ENCODE measurements at regions not wholly inside any gene's neighbourhood (a gene's known extent, or its start where the extent isn't known, plus 50 kb on each side); places are given as distances from the start of the nearest gene placed in this dataset.

DNA sequence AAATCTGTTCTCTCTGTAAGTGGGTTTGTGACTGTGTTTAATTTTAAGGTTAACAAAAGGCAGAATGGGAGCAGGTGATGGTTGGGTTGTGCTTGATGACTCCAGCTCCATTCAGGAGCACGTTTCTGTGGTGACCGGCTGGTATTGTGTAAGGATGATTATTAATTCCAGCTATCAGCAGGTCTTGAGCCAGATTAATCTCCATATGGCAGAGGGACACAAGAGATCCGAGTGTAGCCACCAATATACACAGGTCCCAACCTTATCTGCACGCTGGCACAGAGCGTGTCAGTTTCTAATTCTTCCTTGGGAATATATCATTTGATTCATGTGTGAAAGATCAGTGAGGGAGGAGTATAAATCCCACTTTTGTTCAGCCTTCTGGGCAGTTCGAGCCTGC, 199.0 kb upstream of the DCC start:
- WGBS, 2 donors (ENCODE audit: extremely low coverage in 2 of 2, insufficient read length in 2 of 2, insufficient replicate concordance in 1 of 2): no CpG with 5 or more reads among the region's 6 CpGs
- Histone ChIP-seq H4K8ac (ENCODE audit: low read depth, low read length) (no peak overlapping the region), H3K27me3 (ENCODE audit: control insufficient read depth in 3 of 3, insufficient read depth in 3 of 3, low read depth in 1 of 3, low read length in 3 of 3) (no peaks in the 10 kb centered on the region), H3K14ac (ENCODE audit: low read length) (no peak overlapping the region), H3K4ac (ENCODE audit: low read length) (no peak overlapping the region), H2AK5ac (ENCODE audit: low read depth, low read length) (no peak overlapping the region), H3K18ac (ENCODE audit: low read length) (no peak overlapping the region), H3K9me3 (replicated peaks in 1 of 2; ENCODE audit: control insufficient read depth in 2 of 2, insufficient read depth in 1 of 2, low read depth in 1 of 2, low read length in 2 of 2) (peaks cover 0 to 1% of the 10 kb centered on the region in 2 donors), H3K23ac (ENCODE audit: low read depth, low read length, poor library complexity) (no peak overlapping the region), H2BK15ac (ENCODE audit: low read length) (no peak overlapping the region), H2BK12ac (ENCODE audit: low read length) (no peak overlapping the region), H2BK5ac (ENCODE audit: low read length) (no peak overlapping the region), H3K4me1 (ENCODE audit: control insufficient read depth in 2 of 2, insufficient read depth in 1 of 2, low read depth in 1 of 2, low read length in 2 of 2) (no peaks in the 10 kb centered on the region), H4K91ac (ENCODE audit: low read depth, low read length, poor library complexity) (no peak overlapping the region), H3K79me1 (ENCODE audit: low read depth, low read length) (no peaks in the 10 kb centered on the region), H3K9ac (ENCODE audit: low read depth, low read length, poor library complexity) (no peak overlapping the region), H3K36me3 (replicated peaks in 1 of 2; ENCODE audit: control insufficient read depth in 2 of 2, insufficient read depth in 2 of 2, low read length in 2 of 2) (no peaks in the 10 kb centered on the region), H3K27ac (replicated peaks; ENCODE audit: low read length) (no peak overlapping the region), H2BK120ac (ENCODE audit: low read depth, low read length) (no peak overlapping the region), H2AFZ (ENCODE audit: low read length) (no peak overlapping the region), H3K4me3 (ENCODE audit: low read length in 2 of 2) (no peak overlapping the region), H3K4me2 (ENCODE audit: insufficient read depth, low read length, poor library complexity, severe bottlenecking) (no peak overlapping the region)
- DNase-seq (ENCODE audit: low spot score): no peak

DNA sequence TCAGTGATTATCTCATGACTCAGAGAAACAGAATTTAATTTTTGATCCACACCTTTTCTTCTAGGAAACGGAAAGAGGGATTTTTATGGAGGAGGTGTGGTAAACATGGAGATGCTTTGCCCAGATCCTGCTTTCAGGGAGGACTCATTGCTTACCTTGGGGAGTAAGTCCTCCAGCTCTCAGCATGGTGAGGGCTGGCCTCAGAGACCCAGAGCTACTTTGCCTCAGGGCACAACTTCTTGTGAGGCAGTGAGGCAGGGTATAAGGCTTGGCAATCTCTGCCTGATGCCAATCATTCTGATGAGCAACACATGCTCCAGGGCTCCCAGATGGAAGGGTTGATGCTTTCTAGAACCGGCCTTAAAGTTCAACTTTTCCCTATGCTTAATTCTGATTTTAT, 189.9 kb upstream of the DCC start:
- Histone ChIP-seq H3K4ac (ENCODE audit: low read length) (no peak overlapping the region), H3K14ac (ENCODE audit: low read length) (no peak overlapping the region), H3K4me1 (ENCODE audit: control insufficient read depth in 2 of 2, insufficient read depth in 1 of 2, low read depth in 1 of 2, low read length in 2 of 2) (no peaks in the 10 kb centered on the region), H2BK12ac (ENCODE audit: low read length) (no peak overlapping the region), H4K8ac (ENCODE audit: low read depth, low read length) (no peak overlapping the region), H3K4me3 (ENCODE audit: low read length in 2 of 2) (no peak overlapping the region), H3K18ac (ENCODE audit: low read length) (no peak overlapping the region), H3K9ac (ENCODE audit: low read depth, low read length, poor library complexity) (no peak overlapping the region), H2AFZ (ENCODE audit: low read length) (no peak overlapping the region), H2AK5ac (ENCODE audit: low read depth, low read length) (no peak overlapping the region), H2BK120ac (ENCODE audit: low read depth, low read length) (no peak overlapping the region), H3K4me2 (ENCODE audit: insufficient read depth, low read length, poor library complexity, severe bottlenecking) (no peak overlapping the region), H3K27me3 (ENCODE audit: control insufficient read depth in 3 of 3, insufficient read depth in 3 of 3, low read depth in 1 of 3, low read length in 3 of 3) (no peaks in the 10 kb centered on the region), H2BK15ac (ENCODE audit: low read length) (no peak overlapping the region), H3K23ac (ENCODE audit: low read depth, low read length, poor library complexity) (no peak overlapping the region), H2BK5ac (ENCODE audit: low read length) (no peak overlapping the region), H3K9me3 (replicated peaks in 1 of 2; ENCODE audit: control insufficient read depth in 2 of 2, insufficient read depth in 1 of 2, low read depth in 1 of 2, low read length in 2 of 2) (no peaks in the 10 kb centered on the region), H3K79me1 (ENCODE audit: low read depth, low read length) (no peaks in the 10 kb centered on the region), H3K27ac (replicated peaks; ENCODE audit: low read length) (no peak overlapping the region), H4K91ac (ENCODE audit: low read depth, low read length, poor library complexity) (no peak overlapping the region), H3K36me3 (replicated peaks in 1 of 2; ENCODE audit: control insufficient read depth in 2 of 2, insufficient read depth in 2 of 2, low read length in 2 of 2) (no peaks in the 10 kb centered on the region)
- WGBS, 2 donors (ENCODE audit: extremely low coverage in 2 of 2, insufficient read length in 2 of 2, insufficient replicate concordance in 1 of 2): no CpG with 5 or more reads among the region's 2 CpGs
- no peak for DNase-seq (ENCODE audit: low spot score)

DNA sequence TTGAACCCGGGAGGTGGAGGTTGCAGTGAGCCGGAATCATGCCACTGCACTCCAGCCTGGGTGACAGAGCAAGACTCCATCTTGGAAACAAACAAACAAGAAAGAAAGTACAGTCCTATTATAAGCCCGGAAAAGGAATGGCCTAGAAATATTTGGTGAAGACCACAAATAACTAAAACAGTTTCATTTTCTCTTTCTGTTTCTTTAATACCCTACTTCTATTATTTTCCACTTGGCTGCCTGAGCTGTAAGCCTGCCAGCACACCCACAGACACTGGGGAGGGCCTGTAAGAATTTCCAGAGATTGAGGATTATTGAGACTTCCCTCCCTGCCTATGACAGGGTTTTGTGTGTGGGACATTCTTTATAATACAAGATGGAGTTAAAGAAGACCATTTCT, 188.0 kb upstream of the DCC start:
- Histone ChIP-seq H2AFZ (ENCODE audit: low read length) (no peak overlapping the region), H3K27me3 (ENCODE audit: control insufficient read depth in 3 of 3, insufficient read depth in 3 of 3, low read depth in 1 of 3, low read length in 3 of 3) (no peaks in the 10 kb centered on the region), H3K4me1 (ENCODE audit: control insufficient read depth in 2 of 2, insufficient read depth in 1 of 2, low read depth in 1 of 2, low read length in 2 of 2) (no peaks in the 10 kb centered on the region), H2BK15ac (ENCODE audit: low read length) (no peak overlapping the region), H4K91ac (ENCODE audit: low read depth, low read length, poor library complexity) (no peak overlapping the region), H3K27ac (replicated peaks; ENCODE audit: low read length) (no peak overlapping the region), H2BK120ac (ENCODE audit: low read depth, low read length) (no peak overlapping the region), H4K8ac (ENCODE audit: low read depth, low read length) (no peak overlapping the region), H3K4ac (ENCODE audit: low read length) (no peak overlapping the region), H3K4me3 (ENCODE audit: low read length in 2 of 2) (no peak overlapping the region), H3K23ac (ENCODE audit: low read depth, low read length, poor library complexity) (no peak overlapping the region), H2AK5ac (ENCODE audit: low read depth, low read length) (no peak overlapping the region), H3K9me3 (replicated peaks in 1 of 2; ENCODE audit: control insufficient read depth in 2 of 2, insufficient read depth in 1 of 2, low read depth in 1 of 2, low read length in 2 of 2) (no peaks in the 10 kb centered on the region), H3K9ac (ENCODE audit: low read depth, low read length, poor library complexity) (no peak overlapping the region), H3K14ac (ENCODE audit: low read length) (no peak overlapping the region), H3K79me1 (ENCODE audit: low read depth, low read length) (no peaks in the 10 kb centered on the region), H2BK5ac (ENCODE audit: low read length) (no peak overlapping the region), H3K36me3 (replicated peaks in 1 of 2; ENCODE audit: control insufficient read depth in 2 of 2, insufficient read depth in 2 of 2, low read length in 2 of 2) (no peaks in the 10 kb centered on the region), H3K4me2 (ENCODE audit: insufficient read depth, low read length, poor library complexity, severe bottlenecking) (no peak overlapping the region), H3K18ac (ENCODE audit: low read length) (no peak overlapping the region), H2BK12ac (ENCODE audit: low read length) (no peak overlapping the region)
- WGBS, 2 donors (ENCODE audit: extremely low coverage in 2 of 2, insufficient read length in 2 of 2, insufficient replicate concordance in 1 of 2): no CpG with 5 or more reads among the region's 3 CpGs
- DNase-seq (ENCODE audit: low spot score): no peak

DNA sequence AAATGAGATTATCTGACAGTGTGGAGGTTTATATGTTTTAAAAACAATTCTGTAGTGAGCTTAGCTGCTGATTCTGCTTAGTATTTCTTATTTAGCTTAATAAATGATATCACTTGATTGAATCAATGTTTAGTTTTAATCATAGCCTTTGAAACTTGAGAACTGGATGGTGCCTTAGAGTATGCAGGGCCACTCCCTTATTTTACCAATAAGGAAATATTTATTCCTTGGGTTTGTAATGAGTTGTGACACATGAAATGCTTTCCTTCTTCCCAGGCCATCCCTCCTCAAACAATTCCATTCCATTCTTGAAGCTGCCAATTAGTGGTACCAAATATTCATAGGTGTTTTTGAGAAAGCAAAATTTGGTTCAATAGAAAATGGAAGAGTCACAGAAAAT, 183.8 kb upstream of the DCC start:
- no peaks in the 10 kb centered on the region for H3K27me3 ChIP-seq (ENCODE audit: control insufficient read depth in 3 of 3, insufficient read depth in 3 of 3, low read depth in 1 of 3, low read length in 3 of 3)
- H2AK5ac ChIP-seq (ENCODE audit: low read depth, low read length): no peak overlapping the region
- no peak overlapping the region for H3K14ac ChIP-seq (ENCODE audit: low read length)
- no peak overlapping the region for H3K23ac ChIP-seq (ENCODE audit: low read depth, low read length, poor library complexity)
- no peaks in the 10 kb centered on the region for H3K9me3 ChIP-seq (replicated peaks in 1 of 2; ENCODE audit: control insufficient read depth in 2 of 2, insufficient read depth in 1 of 2, low read depth in 1 of 2, low read length in 2 of 2)
- H2BK5ac ChIP-seq (ENCODE audit: low read length): no peak overlapping the region
- H3K4ac ChIP-seq (ENCODE audit: low read length): no peak overlapping the region
- H2BK15ac ChIP-seq (ENCODE audit: low read length): no peak overlapping the region
- no peak overlapping the region for H3K4me3 ChIP-seq (ENCODE audit: low read length in 2 of 2)
- no peaks in the 10 kb centered on the region for H3K4me1 ChIP-seq (ENCODE audit: control insufficient read depth in 2 of 2, insufficient read depth in 1 of 2, low read depth in 1 of 2, low read length in 2 of 2)
- H3K4me2 ChIP-seq (ENCODE audit: insufficient read depth, low read length, poor library complexity, severe bottlenecking): no peak overlapping the region
- no peak overlapping the region for H4K8ac ChIP-seq (ENCODE audit: low read depth, low read length)
- H3K79me1 ChIP-seq (ENCODE audit: low read depth, low read length): no peaks in the 10 kb centered on the region
- H3K27ac ChIP-seq (replicated peaks; ENCODE audit: low read length): no peak overlapping the region
- H2BK12ac ChIP-seq (ENCODE audit: low read length): no peak overlapping the region
- H3K18ac ChIP-seq (ENCODE audit: low read length): no peak overlapping the region
- no peak overlapping the region for H4K91ac ChIP-seq (ENCODE audit: low read depth, low read length, poor library complexity)
- H2BK120ac ChIP-seq (ENCODE audit: low read depth, low read length): no peak overlapping the region
- no peak for DNase-seq (ENCODE audit: low spot score)
- no peak overlapping the region for H3K9ac ChIP-seq (ENCODE audit: low read depth, low read length, poor library complexity)
- H3K36me3 ChIP-seq (replicated peaks in 1 of 2; ENCODE audit: control insufficient read depth in 2 of 2, insufficient read depth in 2 of 2, low read length in 2 of 2): no peaks in the 10 kb centered on the region
- no peak overlapping the region for H2AFZ ChIP-seq (ENCODE audit: low read length)
